Activated T-helper 2 cell treated with anti-CD3 and anti-CD28 coated beads, Interferon-gamma antibody, Interleukin-2, Interleukin-4, amounts not matched to agents 10 μg/mL and 5 μg/mL and 100 μg/mL, durations not matched to agents 14 hours and 24 hours and 36 hours (primary cell): ENCODE measurements at regions not wholly inside any gene's neighbourhood (a gene's known extent, or its start where the extent isn't known, plus 50 kb on each side); places are given as distances from the start of the nearest gene placed in this dataset.

Experiments used
- DNase-seq: peaks from one replicate; pipeline ENCODE4 v3.0.0; 2021; ENCODE audit warnings: low spot score
- H3K27ac Mint-ChIP-seq: one replicate; pipeline ENCODE4 v1.8.0; 2021; ENCODE audit warnings: mixed read lengths
- H3K27me3 Mint-ChIP-seq: one replicate; pipeline ENCODE4 v1.8.0; 2021; ENCODE audit warnings: low read depth, mixed read lengths
- H3K36me3 Mint-ChIP-seq: one replicate; pipeline ENCODE4 v1.8.0; 2021; ENCODE audit warnings: low read depth, mixed read lengths
- H3K4me1 Mint-ChIP-seq: one replicate; pipeline ENCODE4 v1.8.0; 2021; ENCODE audit warnings: low read depth, mixed read lengths
- H3K4me3 Mint-ChIP-seq: one replicate; pipeline ENCODE4 v1.8.0; 2021; ENCODE audit warnings: low read depth, mild to moderate bottlenecking, moderate library complexity, mixed read lengths
- H3K9me3 Mint-ChIP-seq: one replicate; pipeline ENCODE4 v1.8.0; 2021; ENCODE audit warnings: mixed read lengths
- intact Hi-C: fragments of 100-400 bp; cut with micrococcal nuclease; formaldehyde crosslinking; loops from one replicate; pipeline ENCODE4 v1.15.1; 2023

DNA sequence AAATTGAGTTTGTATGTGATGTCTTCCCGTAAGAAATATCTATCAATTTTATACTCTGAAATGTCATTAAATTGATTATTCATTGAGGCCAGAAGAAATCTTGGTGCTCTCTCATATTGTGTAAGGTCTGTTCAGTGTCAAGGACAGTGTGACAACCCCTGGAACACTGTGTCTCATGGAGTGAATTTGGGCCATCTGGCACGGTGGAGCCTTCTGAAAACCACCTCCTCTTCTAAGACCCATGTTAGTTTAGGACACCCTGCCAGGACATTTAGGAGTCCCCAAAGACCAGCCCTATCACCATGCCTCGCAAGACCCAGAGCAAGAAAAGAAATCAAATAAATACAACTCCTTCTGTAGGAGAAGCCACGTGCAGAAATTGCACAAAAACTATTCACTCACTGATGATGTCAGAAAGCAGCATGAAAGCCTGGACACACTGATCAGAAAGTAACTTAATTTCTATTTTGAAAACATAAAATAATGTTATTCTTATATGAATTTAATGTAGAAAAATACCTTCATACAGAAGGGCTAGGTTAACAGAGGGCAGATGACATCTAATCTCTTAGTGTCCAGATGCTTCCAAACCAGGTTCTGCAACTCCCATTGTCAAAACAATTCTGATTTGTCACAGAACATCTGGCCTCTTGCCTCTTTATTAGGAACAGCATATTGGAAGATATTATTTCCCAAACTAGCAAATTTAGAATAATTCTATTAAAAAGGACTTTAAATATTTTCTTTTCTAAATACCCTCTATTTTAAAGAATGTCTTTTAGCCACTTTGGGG, 298.8 kb downstream of the NR2F1-AS1 start:
- Mint-ChIP-seq H3K36me3 (no peaks in the 10 kb centered on the region), H3K4me1 (no peaks in the 10 kb centered on the region), H3K27ac (no peak overlapping the region), H3K9me3 (peaks cover 5% of the 10 kb centered on the region), H3K27me3 (no peaks in the 10 kb centered on the region), H3K4me3 (no peak overlapping the region)
- intact Hi-C loops = no loop called here
- DNase-seq = no peak

- Mint-ChIP-seq H3K9me3 (no peaks in the 10 kb centered on the region), H3K36me3 (no peaks in the 10 kb centered on the region), H3K4me3 (no peak overlapping the region), H3K27me3 (no peaks in the 10 kb centered on the region), H3K4me1 (no peaks in the 10 kb centered on the region), H3K27ac (no peak overlapping the region)
- intact Hi-C loops = no loop called here
- DNase-seq = no peak
Measured at GRCh38 chr5:93280518-93280917, 300.5 kb downstream of the NR2F1-AS1 start.

DNA sequence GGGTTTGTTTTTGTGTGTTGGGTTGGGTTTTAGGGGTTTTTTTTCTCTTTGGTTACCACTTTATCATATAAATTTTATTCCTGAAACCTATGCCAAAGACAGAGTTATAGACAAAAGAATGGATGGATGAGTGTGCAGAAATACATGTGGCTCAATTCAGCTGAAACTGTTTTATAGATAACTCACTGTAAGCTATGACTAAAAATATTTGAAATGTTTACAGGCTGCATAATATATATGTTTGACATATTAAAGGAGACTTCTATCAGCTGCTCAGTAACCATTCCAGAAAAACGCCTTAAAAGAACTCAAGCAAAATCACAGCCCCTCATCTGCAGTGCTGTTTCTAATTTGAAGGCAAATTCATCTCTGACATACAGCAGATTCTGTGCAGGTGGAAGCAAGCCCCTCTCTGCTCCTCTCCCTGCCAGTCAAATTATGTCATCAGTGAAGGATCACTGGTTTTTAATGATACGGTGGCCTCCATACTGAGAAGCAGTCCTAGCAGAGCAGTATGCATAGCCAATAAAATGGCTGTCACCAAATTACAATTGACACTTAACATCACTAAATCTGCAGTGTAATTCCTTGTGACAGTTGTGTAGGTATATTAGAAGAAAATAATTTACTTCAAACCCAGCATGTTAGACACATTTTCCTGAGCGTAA, 301.6 kb downstream of the NR2F1-AS1 start:
- no peak for DNase-seq
- no peak overlapping the region for H3K4me3 Mint-ChIP-seq
- H3K27ac Mint-ChIP-seq = no peak overlapping the region
- H3K27me3 Mint-ChIP-seq = no peaks in the 10 kb centered on the region
- no peaks in the 10 kb centered on the region for H3K9me3 Mint-ChIP-seq
- H3K36me3 Mint-ChIP-seq = no peaks in the 10 kb centered on the region
- intact Hi-C loops = no loop called here
- H3K4me1 Mint-ChIP-seq = no peaks in the 10 kb centered on the region

- no peaks in the 10 kb centered on the region for H3K4me1 Mint-ChIP-seq
- no peak overlapping the region for H3K4me3 Mint-ChIP-seq
- no peak for DNase-seq
- H3K36me3 Mint-ChIP-seq = no peaks in the 10 kb centered on the region
- no peaks in the 10 kb centered on the region for H3K27me3 Mint-ChIP-seq
- H3K27ac Mint-ChIP-seq = no peak overlapping the region
- no peaks in the 10 kb centered on the region for H3K9me3 Mint-ChIP-seq
- intact Hi-C loops = no loop called here
Measured at GRCh38 chr5:93278896-93279295, 302.1 kb downstream of the NR2F1-AS1 start.

GRCh38 chr5:93277051-93277450, 304.0 kb downstream of the NR2F1-AS1 start:
- H3K27ac Mint-ChIP-seq = no peak overlapping the region
- no peaks in the 10 kb centered on the region for H3K9me3 Mint-ChIP-seq
- H3K4me3 Mint-ChIP-seq = no peak overlapping the region
- H3K36me3 Mint-ChIP-seq = no peaks in the 10 kb centered on the region
- intact Hi-C loops = no loop called here
- DNase-seq = no peak
- no peaks in the 10 kb centered on the region for H3K4me1 Mint-ChIP-seq
- no peaks in the 10 kb centered on the region for H3K27me3 Mint-ChIP-seq

DNA sequence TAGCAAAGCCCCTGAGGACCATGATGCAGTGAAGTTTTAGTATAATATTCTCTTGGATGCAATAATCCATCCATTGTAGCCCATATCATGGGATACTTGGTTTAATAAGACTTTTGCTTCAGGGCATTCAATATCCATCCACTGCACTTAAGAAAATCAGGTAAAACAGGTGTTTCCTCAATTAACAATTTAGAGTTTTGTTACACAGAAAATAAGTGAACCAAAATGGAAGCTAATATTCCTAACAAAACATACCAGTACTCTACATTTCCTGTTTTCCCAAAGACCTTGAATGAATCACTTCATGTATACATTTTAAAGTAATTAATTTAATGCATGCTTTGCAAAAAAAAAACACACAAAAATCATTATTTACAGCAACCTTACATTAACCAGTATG, 305.6 kb downstream of the NR2F1-AS1 start:
- intact Hi-C loops = no loop called here
- Mint-ChIP-seq H3K27ac (no peak overlapping the region), H3K27me3 (no peaks in the 10 kb centered on the region), H3K9me3 (no peaks in the 10 kb centered on the region), H3K36me3 (no peaks in the 10 kb centered on the region), H3K4me1 (no peaks in the 10 kb centered on the region), H3K4me3 (no peak overlapping the region)
- no peak for DNase-seq

- DNase-seq = no peak
- Mint-ChIP-seq H3K27ac (no peak overlapping the region), H3K36me3 (no peaks in the 10 kb centered on the region), H3K4me3 (no peak overlapping the region), H3K4me1 (no peaks in the 10 kb centered on the region), H3K9me3 (no peaks in the 10 kb centered on the region), H3K27me3 (no peaks in the 10 kb centered on the region)
- intact Hi-C loops = no loop called here
Measured at GRCh38 chr5:93274291-93274690, 306.7 kb downstream of the NR2F1-AS1 start.

DNA sequence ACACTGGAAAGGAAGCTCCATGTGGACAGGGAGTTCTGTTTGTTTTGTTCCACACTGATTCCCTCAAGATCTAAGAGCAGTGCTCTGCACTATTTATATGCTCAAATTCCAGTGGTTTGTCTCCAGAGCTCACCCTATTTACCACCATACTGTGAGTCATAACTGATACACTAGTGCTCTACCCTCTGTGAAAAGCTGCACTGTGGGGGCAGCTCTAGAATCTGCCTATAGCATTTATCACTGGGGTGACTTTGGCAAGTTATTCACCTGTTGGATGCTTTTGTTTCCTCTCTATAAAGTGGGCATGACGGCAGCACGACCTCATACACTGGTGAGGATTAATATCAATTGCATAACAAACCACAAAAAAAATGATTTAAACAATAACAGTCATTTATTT, 307.8 kb downstream of the NR2F1-AS1 start:
- no peak overlapping the region for H3K27ac Mint-ChIP-seq
- intact Hi-C loops = no loop called here
- no peaks in the 10 kb centered on the region for H3K36me3 Mint-ChIP-seq
- no peaks in the 10 kb centered on the region for H3K4me1 Mint-ChIP-seq
- DNase-seq = no peak
- H3K9me3 Mint-ChIP-seq = peaks cover 5% of the 10 kb centered on the region
- no peak overlapping the region for H3K4me3 Mint-ChIP-seq
- no peaks in the 10 kb centered on the region for H3K27me3 Mint-ChIP-seq

- no peaks in the 10 kb centered on the region for H3K36me3 Mint-ChIP-seq
- no peak overlapping the region for H3K4me3 Mint-ChIP-seq
- H3K27me3 Mint-ChIP-seq = no peaks in the 10 kb centered on the region
- no peak for DNase-seq
- no peaks in the 10 kb centered on the region for H3K4me1 Mint-ChIP-seq
- H3K9me3 Mint-ChIP-seq = peaks cover 5% of the 10 kb centered on the region
- intact Hi-C loops = no loop called here
- no peak overlapping the region for H3K27ac Mint-ChIP-seq
Measured at GRCh38 chr5:93272108-93272507, 308.9 kb downstream of the NR2F1-AS1 start.

- Mint-ChIP-seq H3K4me1 (no peaks in the 10 kb centered on the region), H3K36me3 (no peaks in the 10 kb centered on the region), H3K9me3 (peaks cover 5% of the 10 kb centered on the region)
Measured at GRCh38 chr5:93267736-93268135, 313.3 kb downstream of the NR2F1-AS1 start.

DNA sequence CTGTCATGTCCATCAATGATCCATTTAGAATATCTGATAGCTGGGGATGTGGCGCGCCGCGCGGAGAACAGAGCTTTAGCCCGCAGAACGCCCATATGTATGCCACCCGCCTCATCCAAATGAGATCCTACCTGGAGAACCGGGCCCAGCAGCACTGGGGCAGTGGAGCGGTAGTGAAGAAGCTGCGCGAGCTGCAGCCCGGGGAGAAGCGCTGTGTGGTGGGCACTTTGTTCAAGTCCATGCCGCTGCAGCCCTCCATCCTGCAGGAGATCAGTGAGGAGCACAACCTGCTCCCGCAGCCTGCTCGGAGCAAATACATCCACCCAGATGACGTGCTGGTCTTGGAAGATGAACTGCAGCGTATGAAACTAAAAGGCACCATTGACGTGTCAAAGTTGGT, 313.7 kb downstream of the NR2F1-AS1 start:
- Mint-ChIP-seq H3K9me3 (peaks cover 5% of the 10 kb centered on the region), H3K36me3 (no peaks in the 10 kb centered on the region), H3K27ac (no peak overlapping the region), H3K27me3 (no peaks in the 10 kb centered on the region), H3K4me3 (no peak overlapping the region), H3K4me1 (no peaks in the 10 kb centered on the region)
- intact Hi-C loops = no loop called here
- DNase-seq = no peak

More at GRCh38 chr5:93267736-93268135, 313.3 kb downstream of the NR2F1-AS1 start:
- Mint-ChIP-seq H3K27me3 (no peaks in the 10 kb centered on the region), H3K4me3 (no peak overlapping the region), H3K27ac (no peak overlapping the region)
- DNase-seq = no peak
- intact Hi-C loops = no loop called here

DNA sequence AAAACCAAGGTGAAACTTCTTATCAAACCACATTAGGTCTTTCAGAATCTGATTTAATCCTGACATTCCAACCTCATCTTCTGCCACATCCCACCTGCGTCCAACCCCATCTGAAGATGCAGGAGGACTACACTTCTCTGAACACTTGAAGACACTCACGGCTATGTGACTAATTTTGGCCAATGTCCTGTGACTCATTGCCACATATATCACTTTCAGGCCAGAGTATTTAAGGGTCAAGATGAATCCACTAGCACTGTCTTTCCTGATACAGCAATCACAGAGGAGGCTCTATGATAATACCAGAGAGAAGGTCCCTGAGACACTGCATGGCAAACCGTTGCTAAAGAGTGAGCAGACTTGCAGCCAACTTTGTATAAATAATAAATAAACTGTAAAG, 323.4 kb downstream of the NR2F1-AS1 start:
- H3K4me3 Mint-ChIP-seq = no peak overlapping the region
- no peak for DNase-seq
- no peaks in the 10 kb centered on the region for H3K4me1 Mint-ChIP-seq
- H3K27ac Mint-ChIP-seq = no peak overlapping the region
- H3K9me3 Mint-ChIP-seq = no peaks in the 10 kb centered on the region
- intact Hi-C loops = no loop called here
- H3K36me3 Mint-ChIP-seq = no peaks in the 10 kb centered on the region
- no peaks in the 10 kb centered on the region for H3K27me3 Mint-ChIP-seq

- DNase-seq = no peak
- Mint-ChIP-seq H3K4me1 (no peaks in the 10 kb centered on the region), H3K9me3 (no peaks in the 10 kb centered on the region), H3K36me3 (no peaks in the 10 kb centered on the region), H3K4me3 (no peak overlapping the region), H3K27me3 (no peaks in the 10 kb centered on the region), H3K27ac (no peak overlapping the region)
- intact Hi-C loops = no loop called here
Measured at GRCh38 chr5:93255796-93256195, 325.2 kb downstream of the NR2F1-AS1 start.
